ENCODE measurements at regions not wholly inside any gene's neighbourhood (a gene's known extent, or its start where the extent isn't known, plus 50 kb on each side); places are given as distances from the start of the nearest gene placed in this dataset.

GRCh38 chr2:6381326-6381725 lies 484.4 kb downstream of the CMPK2 start:
- Mint-ChIP-seq H3K4me3 (ENCODE audit: unreplicated experiment) (no peak overlapping the region), H3K27me3 (ENCODE audit: low read depth) (no peaks in the 10 kb centered on the region), H3K4me1 (ENCODE audit: low read depth) (no peaks in the 10 kb centered on the region), H3K27ac (ENCODE audit: unreplicated experiment) (no peak overlapping the region), H3K36me3 (ENCODE audit: low read depth) (peaks cover 2% of the 10 kb centered on the region), H3K9me3 (ENCODE audit: low read depth) (peaks cover 20% of the 10 kb centered on the region)
- no peak for TF ChIP-seq CTCF (IDR thresholded peaks at IDR 0.05)
- no peak for DNase-seq (ENCODE audit: low spot score)

GRCh38 chr2:6384341-6384740 lies 481.4 kb downstream of the CMPK2 start:
- no peaks in the 10 kb centered on the region for H3K36me3 Mint-ChIP-seq (ENCODE audit: low read depth)
- no peaks in the 10 kb centered on the region for H3K27me3 Mint-ChIP-seq (ENCODE audit: low read depth)
- no peaks in the 10 kb centered on the region for H3K4me1 Mint-ChIP-seq (ENCODE audit: low read depth)
- H3K27ac Mint-ChIP-seq (ENCODE audit: unreplicated experiment) = no peak overlapping the region
- TF ChIP-seq CTCF (IDR thresholded peaks at IDR 0.05) = no peak
- H3K4me3 Mint-ChIP-seq (ENCODE audit: unreplicated experiment) = no peak overlapping the region
- H3K9me3 Mint-ChIP-seq (ENCODE audit: low read depth) = no peaks in the 10 kb centered on the region
- no peak for DNase-seq (ENCODE audit: low spot score)

GRCh38 chr2:6392354-6392753 lies 473.4 kb downstream of the CMPK2 start:
- TF ChIP-seq CTCF (IDR thresholded peaks at IDR 0.05) = no peak
- DNase-seq (ENCODE audit: low spot score) = no peak
- H3K4me1 Mint-ChIP-seq (ENCODE audit: low read depth) = peaks cover 9% of the 10 kb centered on the region
- H3K36me3 Mint-ChIP-seq (ENCODE audit: low read depth) = no peaks in the 10 kb centered on the region
- no peaks in the 10 kb centered on the region for H3K27me3 Mint-ChIP-seq (ENCODE audit: low read depth)
- H3K27ac Mint-ChIP-seq (ENCODE audit: unreplicated experiment) = no peak overlapping the region
- no peaks in the 10 kb centered on the region for H3K9me3 Mint-ChIP-seq (ENCODE audit: low read depth)
- no peak overlapping the region for H3K4me3 Mint-ChIP-seq (ENCODE audit: unreplicated experiment)

GRCh38 chr2:6392966-6393365 lies 472.7 kb downstream of the CMPK2 start:
- Mint-ChIP-seq H3K4me3 (ENCODE audit: unreplicated experiment) (no peak overlapping the region), H3K27ac (ENCODE audit: unreplicated experiment) (no peak overlapping the region), H3K4me1 (ENCODE audit: low read depth) (peaks cover 9% of the 10 kb centered on the region), H3K36me3 (ENCODE audit: low read depth) (no peaks in the 10 kb centered on the region), H3K9me3 (ENCODE audit: low read depth) (no peaks in the 10 kb centered on the region), H3K27me3 (ENCODE audit: low read depth) (no peaks in the 10 kb centered on the region)
- no peak for DNase-seq (ENCODE audit: low spot score)
- no peak for TF ChIP-seq CTCF (IDR thresholded peaks at IDR 0.05)

GRCh38 chr2:6393819-6394218 lies 471.9 kb downstream of the CMPK2 start:
- no peaks in the 10 kb centered on the region for H3K9me3 Mint-ChIP-seq (ENCODE audit: low read depth)
- no peak for DNase-seq (ENCODE audit: low spot score)
- H3K4me3 Mint-ChIP-seq (ENCODE audit: unreplicated experiment) = no peak overlapping the region
- H3K27ac Mint-ChIP-seq (ENCODE audit: unreplicated experiment) = no peak overlapping the region
- H3K4me1 Mint-ChIP-seq (ENCODE audit: low read depth) = peaks cover 9% of the 10 kb centered on the region
- H3K27me3 Mint-ChIP-seq (ENCODE audit: low read depth) = no peaks in the 10 kb centered on the region
- H3K36me3 Mint-ChIP-seq (ENCODE audit: low read depth) = no peaks in the 10 kb centered on the region
- TF ChIP-seq CTCF (IDR thresholded peaks at IDR 0.05) = no peak

All from chondrocyte (in vitro differentiated cells).